Natural killer cell (primary cell): ENCODE measurements at regions not wholly inside any gene's neighbourhood (a gene's known extent, or its start where the extent isn't known, plus 50 kb on each side); places are given as distances from the start of the nearest gene placed in this dataset.

Experiments used
- ATAC-seq, 3 donors: fragments of 150-1000 bp in 2 of 3; fragments of 200-7000 bp in 1 of 3; cut with Tn5 transposase; 1 replicate in 1 of 3; 2 replicates in 2 of 3; pipeline ENCODE4 v1.10.0; 2021; ENCODE audit warnings: mild to moderate bottlenecking in 2 of 3, moderate library complexity in 2 of 3
- DNase-seq, 2 donors: peaks; one replicate each; pipeline versions ENCODE4 v3.0.0 to v3.0.0-alpha.2; 2013 to 2021; ENCODE audit warnings: mixed read lengths in 1 of 2
- H3K27ac ChIP-seq: one replicate; pipeline ENCODE4 v1.5.1; 2013; ENCODE audit warnings: mild to moderate bottlenecking, low read length
- H3K27me3 ChIP-seq: one replicate; pipeline ENCODE4 v1.6.1; 2013; ENCODE audit warnings: low read length; ENCODE audit not compliant: control insufficient read depth, insufficient read depth
- H3K36me3 ChIP-seq: one replicate; pipeline ENCODE4 v1.6.1; 2013; ENCODE audit warnings: low read length; ENCODE audit not compliant: control insufficient read depth, insufficient read depth
- H3K4me1 ChIP-seq: one replicate; pipeline ENCODE4 v1.6.1; 2013; ENCODE audit warnings: low read length; ENCODE audit not compliant: control insufficient read depth, insufficient read depth
- H3K4me3 ChIP-seq: one replicate; pipeline ENCODE4 v1.5.1; 2013; ENCODE audit warnings: low read length
- H3K9me3 ChIP-seq: one replicate; pipeline ENCODE4 v1.6.1; 2013; ENCODE audit warnings: low read length; ENCODE audit not compliant: control insufficient read depth, insufficient read depth
- H3K27ac Mint-ChIP-seq, 2 donors: one replicate each; pipeline ENCODE4 v1.8.0; 2022; ENCODE audit warnings: mild to moderate bottlenecking in 2 of 2, mixed read lengths in 2 of 2, moderate library complexity in 1 of 2
- H3K27me3 Mint-ChIP-seq, 2 donors: one replicate each; pipeline ENCODE4 v1.8.0; 2022; ENCODE audit warnings: low read depth in 2 of 2, mixed read lengths in 2 of 2
- H3K36me3 Mint-ChIP-seq: one replicate; pipeline ENCODE4 v1.8.0; 2022; ENCODE audit warnings: mixed read lengths
- H3K4me1 Mint-ChIP-seq, 2 donors: one replicate each; pipeline ENCODE4 v1.8.0; 2022; ENCODE audit warnings: mixed read lengths in 2 of 2
- H3K4me3 Mint-ChIP-seq: one replicate; pipeline ENCODE4 v1.8.0; 2022; ENCODE audit warnings: mild to moderate bottlenecking, moderate library complexity, mixed read lengths
- H3K9me3 Mint-ChIP-seq, 2 donors: one replicate each; pipeline ENCODE4 v1.8.0; 2022; ENCODE audit warnings: mixed read lengths in 2 of 2
- CTCF ChIP-seq: fragments of 200-600 bp; IDR thresholded peaks from one replicate; pipeline ENCODE4 v1.8.0; 2022; ENCODE audit warnings: antibody characterized with exemption
- WGBS: methylation state at CpG from one replicate; pipeline ENCODE4 v1.1.7; 2013; ENCODE audit warnings: missing lambda C conversion rate; ENCODE audit not compliant: insufficient coverage; 5-methylcytosine and 5-hydroxymethylcytosine counted together
- intact Hi-C: fragments of 100-400 bp; cut with micrococcal nuclease; formaldehyde crosslinking; loops from one replicate; pipeline ENCODE4 v1.14.2; 2022

DNA sequence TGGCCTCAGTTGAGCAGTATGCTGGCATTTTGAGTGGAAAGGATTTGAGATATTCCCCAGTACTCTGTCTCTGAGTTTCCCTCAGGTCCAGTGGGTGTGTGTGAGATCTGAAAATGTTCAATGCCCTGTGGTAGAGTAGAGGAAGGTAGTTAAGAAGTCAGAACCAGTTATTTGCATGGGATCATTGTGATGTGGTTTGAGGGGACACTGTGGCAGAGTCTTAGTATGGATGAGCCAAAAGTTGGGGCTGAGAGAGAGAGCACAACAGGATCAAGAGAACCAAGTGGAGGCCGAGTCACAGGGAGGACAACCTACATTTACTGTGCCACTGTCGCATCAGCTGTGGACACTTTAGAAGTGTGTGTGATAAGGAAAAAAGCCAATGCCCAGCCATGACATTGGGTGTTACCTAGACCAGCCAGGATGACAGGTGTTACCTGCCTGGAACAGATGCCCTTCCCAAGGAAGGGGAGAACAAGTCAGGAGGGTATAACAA, 128.9 kb upstream of the IL12B start:
- peaks cover 3% of the 10 kb centered on the region for H3K27me3 ChIP-seq
- no peaks in the 10 kb centered on the region for H3K36me3 Mint-ChIP-seq
- H3K4me3 Mint-ChIP-seq, result no peak overlapping the region
- intact Hi-C loops, result no loop called here
- H3K4me3 ChIP-seq, result no peak overlapping the region
- H3K27me3 Mint-ChIP-seq, result peaks cover 14 to 48% of the 10 kb centered on the region in 2 donors
- TF ChIP-seq CTCF, result no peak
- DNase-seq (no peak), ATAC-seq (no peak)
- no peaks in the 10 kb centered on the region for H3K36me3 ChIP-seq
- peaks cover 0 to 5% of the 10 kb centered on the region in 2 donors for H3K4me1 Mint-ChIP-seq
- no peaks in the 10 kb centered on the region for H3K9me3 Mint-ChIP-seq
- no peaks in the 10 kb centered on the region for H3K4me1 ChIP-seq
- no peak overlapping the region for H3K27ac ChIP-seq
- no peak overlapping the region for H3K27ac Mint-ChIP-seq
- H3K9me3 ChIP-seq, result no peaks in the 10 kb centered on the region
- WGBS, result 89% methylated on average over 2 of the region's 2 CpGs

DNA sequence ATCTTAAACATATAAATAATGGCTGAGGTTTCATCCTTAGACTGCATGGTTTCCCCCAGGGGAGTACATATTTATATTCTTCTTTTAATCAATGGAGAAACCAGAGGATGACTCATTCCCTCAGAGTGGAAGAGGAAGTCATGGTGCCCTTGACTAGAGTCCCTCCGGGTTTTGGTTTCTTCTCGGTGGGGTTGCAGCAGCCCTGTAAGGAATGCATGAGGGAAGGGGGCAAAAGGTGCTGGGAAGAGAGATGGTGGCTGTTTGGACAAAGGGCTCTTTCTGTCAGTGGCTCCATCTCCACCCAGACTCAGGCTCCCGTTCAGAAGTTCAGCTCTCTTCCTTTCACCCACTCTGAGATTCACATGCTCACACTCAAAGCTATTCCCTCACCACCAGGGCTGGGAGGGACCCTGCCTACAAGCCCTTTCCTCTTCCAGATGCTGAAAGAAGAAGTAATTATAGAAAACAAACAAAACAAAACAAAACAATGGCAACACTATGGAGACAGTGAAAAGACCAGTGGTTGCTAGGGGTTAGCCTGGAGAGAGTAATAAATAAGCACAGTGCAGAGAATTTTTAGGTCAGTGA, 129.8 kb upstream of the IL12B start:
- no peak overlapping the region for H3K27ac Mint-ChIP-seq
- WGBS, result 28% methylated on average over 3 of the region's 3 CpGs
- TF ChIP-seq CTCF, result no peak
- Histone ChIP-seq H3K4me1 (no peaks in the 10 kb centered on the region), H3K36me3 (no peaks in the 10 kb centered on the region), H3K9me3 (no peaks in the 10 kb centered on the region), H3K4me3 (no peak overlapping the region), H3K27me3 (peaks cover 3% of the 10 kb centered on the region), H3K27ac (no peak overlapping the region)
- H3K9me3 Mint-ChIP-seq, result no peaks in the 10 kb centered on the region
- H3K36me3 Mint-ChIP-seq, result no peaks in the 10 kb centered on the region
- DNase-seq (no peak), ATAC-seq (no peak)
- peaks cover 0 to 5% of the 10 kb centered on the region in 2 donors for H3K4me1 Mint-ChIP-seq
- intact Hi-C loops, result no loop called here
- H3K27me3 Mint-ChIP-seq, result peaks cover 14 to 40% of the 10 kb centered on the region in 2 donors
- H3K4me3 Mint-ChIP-seq, result no peak overlapping the region

DNA sequence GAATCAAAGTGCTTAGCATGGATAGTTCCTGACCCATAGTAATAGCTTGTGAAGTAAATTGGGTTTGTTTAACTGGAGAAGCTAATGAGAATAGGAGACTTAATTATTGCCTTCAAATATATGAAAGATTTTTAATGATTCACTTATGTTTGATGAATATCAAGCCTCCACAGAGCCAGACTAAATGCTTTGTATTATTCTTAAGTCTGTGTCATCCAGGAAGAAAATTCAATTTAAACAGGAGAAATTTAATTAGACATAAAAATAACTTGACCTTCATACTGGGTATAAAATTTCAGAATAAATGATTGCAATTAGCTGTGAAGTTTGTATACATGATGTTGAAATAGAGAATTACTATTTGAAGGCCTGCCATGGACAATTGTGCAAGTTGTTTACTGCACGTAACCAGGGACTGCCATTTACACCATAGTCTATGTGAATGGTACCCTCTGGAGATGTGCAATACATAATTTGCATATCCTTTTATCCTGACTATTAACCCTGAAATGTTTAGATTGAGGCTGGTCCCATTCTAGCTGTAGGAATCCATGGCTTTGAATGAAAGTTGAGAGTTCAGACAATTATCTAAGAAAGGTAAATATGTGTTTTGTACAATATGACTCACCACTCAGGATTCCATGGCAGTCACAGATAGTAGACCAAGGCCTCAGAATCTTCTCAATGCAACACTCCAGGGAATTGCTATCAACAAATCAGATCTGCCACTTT, 133.5 kb upstream of the IL12B start:
- TF ChIP-seq CTCF, result no peak
- H3K9me3 ChIP-seq, result no peaks in the 10 kb centered on the region
- H3K27ac ChIP-seq, result no peak overlapping the region
- no peaks in the 10 kb centered on the region for H3K4me1 ChIP-seq
- DNase-seq (no peak), ATAC-seq (no peak)
- Mint-ChIP-seq H3K4me1 (peaks cover 5 to 8% of the 10 kb centered on the region in 2 donors), H3K27ac (no peak overlapping the region), H3K4me3 (no peak overlapping the region), H3K9me3 (no peaks in the 10 kb centered on the region), H3K27me3 (peaks cover 22 to 28% of the 10 kb centered on the region in 2 donors), H3K36me3 (no peaks in the 10 kb centered on the region)
- WGBS, result 89% methylated on average over 1 of the region's 1 CpG
- no peak overlapping the region for H3K4me3 ChIP-seq
- peaks cover 5% of the 10 kb centered on the region for H3K27me3 ChIP-seq
- intact Hi-C loops, result no loop called here
- no peaks in the 10 kb centered on the region for H3K36me3 ChIP-seq
